Stimulated activated CD4-positive, alpha-beta T cell treated with anti-CD3 and anti-CD28 coated beads, Interleukin-4, amount 100 ng/mL, for 1 hour (primary cell): ENCODE measurements at regions not wholly inside any gene's neighbourhood (a gene's known extent, or its start where the extent isn't known, plus 50 kb on each side); places are given as distances from the start of the nearest gene placed in this dataset.

Experiments used
- DNase-seq: peaks from one replicate; pipeline ENCODE4 v3.0.0-alpha.2; 2020

- no peak for DNase-seq
Observed at GRCh38 chr5:61689153-61689846, 357.2 kb downstream of the ZSWIM6 start.

GRCh38 chr5:61697809-61698558, 365.9 kb downstream of the ZSWIM6 start:
- DNase-seq, result no peak

- no peak for DNase-seq
Observed at GRCh38 chr5:61701877-61702602, 370.0 kb downstream of the ZSWIM6 start.

GRCh38 chr5:61702784-61703183, 370.7 kb downstream of the ZSWIM6 start:
- no peak for DNase-seq

GRCh38 chr5:61704289-61704688, 372.2 kb downstream of the ZSWIM6 start:
- no peak for DNase-seq

GRCh38 chr5:61706751-61707150, 374.7 kb downstream of the ZSWIM6 start:
- no peak for DNase-seq

GRCh38 chr5:61719124-61719523, 387.1 kb downstream of the ZSWIM6 start:
- no peak for DNase-seq

- no peak for DNase-seq
Observed at GRCh38 chr5:61720829-61721228, 388.8 kb downstream of the ZSWIM6 start.

- no peak for DNase-seq
Observed at GRCh38 chr5:61724102-61724501, 392.0 kb downstream of the ZSWIM6 start.

GRCh38 chr5:61728287-61728686, 396.2 kb downstream of the ZSWIM6 start:
- no peak for DNase-seq

GRCh38 chr5:61730866-61731265, 398.8 kb downstream of the ZSWIM6 start:
- no peak for DNase-seq

GRCh38 chr5:61731267-61731945, 399.3 kb downstream of the ZSWIM6 start:
- DNase-seq, result no peak

GRCh38 chr5:61731946-61732314, 399.9 kb downstream of the ZSWIM6 start:
- no peak for DNase-seq

GRCh38 chr5:61732369-61732768, 400.3 kb downstream of the ZSWIM6 start:
- no peak for DNase-seq

GRCh38 chr5:61732796-61733195, 400.7 kb downstream of the ZSWIM6 start:
- no peak for DNase-seq

GRCh38 chr5:61734001-61734400, 401.9 kb downstream of the ZSWIM6 start:
- no peak for DNase-seq

- DNase-seq, result no peak
Observed at GRCh38 chr5:61734966-61735365, 402.9 kb downstream of the ZSWIM6 start.

GRCh38 chr5:61735531-61735930, 403.5 kb downstream of the ZSWIM6 start:
- DNase-seq, result no peak

- no peak for DNase-seq
Observed at GRCh38 chr5:61735995-61736394, 403.9 kb downstream of the ZSWIM6 start.

GRCh38 chr5:61737301-61737963, 405.4 kb downstream of the ZSWIM6 start:
- DNase-seq, result no peak

- DNase-seq, result no peak
Observed at GRCh38 chr5:61737964-61738340, 405.9 kb downstream of the ZSWIM6 start.

GRCh38 chr5:61738446-61738845, 406.4 kb downstream of the ZSWIM6 start:
- no peak for DNase-seq
